HG03060 (cell line): ENCODE measurements at regions not wholly inside any gene's neighbourhood (a gene's known extent, or its start where the extent isn't known, plus 50 kb on each side); places are given as distances from the start of the nearest gene placed in this dataset.
"Not testable (repeated sequence)": the region's sequence is repeated elsewhere in the genome, so short reads cannot be mapped to it uniquely, and the experiment has no call there.

Experiments used
- ATAC-seq: cut with Tn5 transposase; IDR thresholded peaks from one replicate; pipeline ENCODE4 v1.9.1; 2021; ENCODE audit warnings: low read depth, moderate number of reproducible peaks; ENCODE audit not compliant: unreplicated experiment

DNA sequence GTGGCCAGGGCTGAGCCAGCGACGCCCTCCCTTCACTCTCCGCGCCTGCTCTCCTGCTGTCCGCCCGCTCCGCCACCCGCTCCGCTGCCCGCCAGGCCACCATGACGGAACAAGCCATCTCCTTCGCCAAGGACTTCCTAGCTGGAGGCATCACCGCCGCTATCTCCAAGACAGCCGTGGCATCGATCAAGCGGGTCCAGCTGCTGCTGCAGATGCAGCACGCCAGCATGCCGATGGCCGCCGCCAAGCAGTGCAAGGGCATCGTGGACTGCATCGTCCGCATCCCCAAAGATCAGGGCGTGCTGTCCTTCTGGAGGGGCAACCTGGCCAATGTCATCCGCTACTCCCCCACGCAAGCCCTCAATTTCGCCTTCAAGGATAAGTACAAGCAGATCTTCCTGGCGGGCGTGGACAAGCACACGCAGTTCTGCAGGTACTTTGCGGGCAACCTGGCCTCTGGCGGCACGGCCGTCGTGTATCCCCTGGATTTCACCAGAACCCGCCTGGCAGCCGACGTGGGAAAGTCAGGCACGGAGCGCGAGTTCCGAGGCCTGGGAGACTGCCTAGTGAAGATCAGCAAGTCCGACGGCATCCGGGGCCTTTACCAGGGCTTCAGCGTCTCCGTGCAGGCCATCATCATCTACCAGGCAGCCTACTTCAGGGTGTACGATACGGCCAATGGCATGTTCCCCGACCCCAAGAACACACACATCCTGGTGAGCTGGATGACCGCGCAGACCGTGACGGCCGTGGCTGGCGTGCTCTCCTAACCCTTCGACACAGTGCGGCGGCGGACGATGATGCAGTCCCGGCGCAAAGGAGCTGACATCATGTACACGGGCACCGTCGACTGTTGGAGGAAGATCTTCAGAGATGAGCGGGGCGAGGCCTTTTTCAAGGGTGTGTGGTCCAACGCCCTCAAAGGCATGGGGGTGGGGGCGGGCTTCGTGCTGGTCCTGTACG lies 1130.4 kb upstream of the ACO1 start:
- ATAC-seq, result no peak

- ATAC-seq, result no peak
Observed at GRCh38 chr9:31255211-31255610, 1129.2 kb upstream of the ACO1 start.

DNA sequence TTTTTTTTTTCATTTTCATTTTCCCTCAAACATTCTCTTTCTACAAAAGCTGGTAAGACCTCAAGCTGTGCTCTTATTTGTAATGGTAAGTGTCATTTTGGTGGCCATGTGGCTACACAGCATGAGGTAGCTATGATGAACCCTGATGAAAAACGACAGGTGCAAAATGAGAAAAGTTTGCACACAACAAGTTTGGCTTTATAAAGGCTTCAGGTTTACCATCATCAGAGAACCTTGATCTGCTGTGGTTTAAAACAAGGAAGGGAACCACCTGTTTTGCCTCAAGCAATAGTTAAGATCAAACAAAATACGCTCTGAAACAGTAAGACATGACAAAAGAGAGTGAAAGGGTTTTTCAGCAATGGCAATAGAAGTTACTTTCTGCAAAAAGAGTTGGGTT lies 1124.6 kb upstream of the ACO1 start:
- ATAC-seq, result no peak

GRCh38 chr9:31272456-31273295 lies 1111.8 kb upstream of the ACO1 start:
- ATAC-seq, result no peak

- ATAC-seq, result no peak
Observed at GRCh38 chr9:31275419-31275818, 1109.0 kb upstream of the ACO1 start.

- no peak for ATAC-seq
Observed at GRCh38 chr9:31290731-31291130, 1093.7 kb upstream of the ACO1 start.

- ATAC-seq, result peak; percentile 34
Observed at GRCh38 chr9:31302620-31303418, 1081.6 kb upstream of the ACO1 start.

DNA sequence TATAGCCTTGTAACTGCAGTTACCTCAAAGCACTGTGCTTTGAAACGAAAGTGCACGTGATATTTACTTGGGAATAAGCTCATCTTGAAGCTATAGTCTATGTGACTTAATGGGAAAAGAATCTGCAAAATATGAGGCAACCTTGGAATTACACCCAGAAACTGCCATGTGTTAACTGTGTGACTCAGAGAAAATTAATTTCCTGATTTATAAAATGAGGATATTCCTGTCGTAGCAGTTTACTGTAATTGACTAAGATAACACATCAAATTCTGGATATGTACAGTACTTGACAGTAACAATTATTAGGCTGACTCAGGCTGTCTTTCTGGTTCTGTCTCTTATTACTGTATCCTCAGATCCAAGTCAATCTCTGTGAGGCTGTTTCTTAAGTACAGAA lies 1079.9 kb upstream of the ACO1 start:
- ATAC-seq, result no peak

GRCh38 chr9:31314241-31314640 lies 1070.2 kb upstream of the ACO1 start:
- ATAC-seq, result no peak

DNA sequence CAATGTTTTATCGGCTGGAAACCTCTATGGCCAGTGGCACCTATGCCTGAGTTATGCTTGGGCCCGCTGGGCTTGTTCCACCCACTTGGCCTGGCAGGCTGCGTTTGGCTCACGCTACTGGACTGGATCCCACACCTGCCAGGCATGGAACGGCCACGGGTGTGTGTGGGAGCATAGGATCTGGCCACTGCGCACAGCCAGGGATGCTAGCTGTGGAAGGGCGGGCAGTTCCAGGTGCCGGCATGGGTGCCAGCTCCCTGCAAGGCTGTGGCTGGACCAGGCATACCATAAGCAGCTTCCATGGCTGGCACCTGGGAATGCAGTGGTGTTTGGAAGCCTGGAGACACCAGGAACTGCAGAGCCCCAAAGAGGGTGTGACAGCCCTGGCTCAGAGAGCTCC lies 1063.9 kb upstream of the ACO1 start:
- ATAC-seq, result no peak

- no peak for ATAC-seq
Observed at GRCh38 chr9:31321256-31321655, 1063.2 kb upstream of the ACO1 start.

- ATAC-seq, result no peak
Observed at GRCh38 chr9:31321686-31322085, 1062.8 kb upstream of the ACO1 start.

- ATAC-seq, result no peak
Observed at GRCh38 chr9:31323726-31324444, 1060.6 kb upstream of the ACO1 start.

GRCh38 chr9:31325778-31326177 lies 1058.7 kb upstream of the ACO1 start:
- no peak for ATAC-seq

- not testable (repeated sequence) for ATAC-seq
Observed at GRCh38 chr9:31326883-31327282, 1057.6 kb upstream of the ACO1 start.

GRCh38 chr9:31334837-31335528 lies 1049.5 kb upstream of the ACO1 start:
- no peak for ATAC-seq

DNA sequence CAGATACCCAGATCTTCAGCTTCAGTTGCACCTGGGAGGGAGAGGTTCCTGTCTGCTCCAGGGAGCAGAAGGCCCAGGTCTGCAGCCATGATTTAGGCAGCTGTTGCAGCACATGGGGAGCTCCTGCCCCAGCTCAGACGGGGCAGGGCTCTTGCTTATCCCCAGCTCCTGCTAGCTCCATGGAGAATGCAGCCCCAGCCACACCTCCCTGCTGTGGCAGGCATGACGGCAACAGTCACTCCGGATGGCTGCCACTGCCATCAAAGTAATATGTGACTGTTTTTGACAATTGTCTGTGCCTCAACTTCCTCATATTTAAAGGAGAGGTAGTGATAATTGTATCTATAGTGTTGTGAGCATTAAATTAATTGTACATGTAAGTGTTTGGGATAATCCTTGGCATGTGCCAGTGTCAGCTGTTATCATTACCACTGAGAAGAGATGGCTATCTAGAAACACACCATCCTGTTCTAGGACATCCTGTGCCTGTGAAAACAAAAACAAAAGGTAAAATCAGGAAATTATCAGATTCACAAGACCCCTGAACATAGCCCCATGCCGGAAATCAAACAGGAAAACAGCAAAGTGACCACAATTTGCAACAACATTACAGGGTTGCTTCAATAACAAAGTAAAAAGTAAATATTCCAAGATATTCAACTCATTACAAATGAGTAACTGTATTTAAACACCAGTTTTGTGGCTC lies 1048.8 kb upstream of the ACO1 start:
- ATAC-seq, result no peak

- ATAC-seq, result no peak
Observed at GRCh38 chr9:31336386-31336785, 1048.1 kb upstream of the ACO1 start.

DNA sequence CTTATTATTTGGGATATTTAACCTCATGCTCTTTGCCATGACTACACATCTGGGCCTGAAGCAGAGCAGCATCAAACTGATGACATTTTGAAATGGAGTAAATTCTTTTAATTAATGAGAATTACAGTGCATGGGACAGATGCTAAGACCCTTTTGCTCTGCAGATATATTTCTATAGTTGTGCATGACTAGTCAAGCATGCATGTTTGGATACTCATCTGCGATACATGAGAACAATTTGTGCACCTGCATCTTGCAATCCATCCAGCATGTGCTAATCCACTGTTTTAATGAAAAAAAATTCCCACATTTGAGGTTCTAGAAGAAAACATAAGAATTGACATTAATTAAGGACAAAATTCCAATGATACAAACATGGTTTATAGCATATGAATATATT lies 1047.6 kb upstream of the ACO1 start:
- ATAC-seq, result no peak
